SU-DHL-6 (cell line): ENCODE measurements at regions not wholly inside any gene's neighbourhood (a gene's known extent, or its start where the extent isn't known, plus 50 kb on each side); places are given as distances from the start of the nearest gene placed in this dataset.

ENCODE experiments used
- CTCF ChIP-seq: fragments of 200-600 bp; sonication (generic); IDR thresholded peaks from one replicate; pipeline ENCODE4 v1.5.1; 2017; ENCODE audit warnings: antibody characterized with exemption, mild to moderate bottlenecking, low read length, moderate library complexity; ENCODE audit not compliant: insufficient read depth, poor library complexity, severe bottlenecking
- EZH2phosphoT487 ChIP-seq: fragments of 200-600 bp; sonication (generic), shearing (Covaris generic); conservative IDR thresholded peaks from 2 replicates; pipeline ENCODE4 v1.6.1; 2018; ENCODE audit warnings: mild to moderate bottlenecking, antibody characterized with exemption, low read length, moderate library complexity, mixed read lengths

- TF ChIP-seq CTCF (no peak), EZH2phosphoT487 (no peak)
Observed at GRCh38 chr2:175806570-175806969, 195.5 kb downstream of the LNPK start.
